Testis (tissue), 2 donors: ENCODE measurements at regions not wholly inside any gene's neighbourhood (a gene's known extent, or its start where the extent isn't known, plus 50 kb on each side); places are given as distances from the start of the nearest gene placed in this dataset.
"Not testable (repeated sequence)": the region's sequence is repeated elsewhere in the genome, so short reads cannot be mapped to it uniquely, and the experiment has no call there.

Source experiments
- POLR2A ChIP-seq: fragments of 450-650 bp; IDR thresholded peaks from one replicate; pipeline ENCODE4 v1.6.1; 2017; ENCODE audit warnings: antibody characterized with exemption, mild to moderate bottlenecking, moderate library complexity
- TF ChIP-seq, protein P1 (sequence below), 3 experiments: fragments of 450-650 bp in 2 of 3; fragments of 200-600 bp in 1 of 3; sonication (generic) in 1 of 3; IDR thresholded peaks; one replicate each; pipeline ENCODE4 v1.5.1; 2016 to 2019; ENCODE audit warnings: antibody characterized with exemption in 3 of 3, mild to moderate bottlenecking in 2 of 3, moderate library complexity in 1 of 3

DNA sequence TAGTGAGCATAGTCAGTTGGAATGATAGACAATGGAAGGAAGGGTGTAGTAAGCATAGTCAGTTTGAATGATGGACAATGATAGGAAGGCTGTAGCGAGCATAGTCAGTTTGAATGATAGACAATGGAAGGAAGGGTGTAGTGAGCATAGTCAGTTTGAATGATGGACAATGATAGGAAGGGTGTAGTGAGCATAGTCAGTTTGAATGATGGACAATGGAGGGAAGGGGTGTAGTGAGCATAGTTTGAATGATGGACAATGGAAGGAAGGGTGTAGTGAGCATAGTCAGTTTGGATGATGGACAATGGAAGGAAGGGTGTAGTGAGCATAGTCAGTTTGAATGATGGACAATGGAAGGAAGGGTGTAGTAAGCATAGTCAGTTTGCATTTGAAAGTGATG, 755.8 kb upstream of the TPTE start:
- TF ChIP-seq POLR2A: not testable (repeated sequence)
- TF ChIP-seq, protein P1, sequence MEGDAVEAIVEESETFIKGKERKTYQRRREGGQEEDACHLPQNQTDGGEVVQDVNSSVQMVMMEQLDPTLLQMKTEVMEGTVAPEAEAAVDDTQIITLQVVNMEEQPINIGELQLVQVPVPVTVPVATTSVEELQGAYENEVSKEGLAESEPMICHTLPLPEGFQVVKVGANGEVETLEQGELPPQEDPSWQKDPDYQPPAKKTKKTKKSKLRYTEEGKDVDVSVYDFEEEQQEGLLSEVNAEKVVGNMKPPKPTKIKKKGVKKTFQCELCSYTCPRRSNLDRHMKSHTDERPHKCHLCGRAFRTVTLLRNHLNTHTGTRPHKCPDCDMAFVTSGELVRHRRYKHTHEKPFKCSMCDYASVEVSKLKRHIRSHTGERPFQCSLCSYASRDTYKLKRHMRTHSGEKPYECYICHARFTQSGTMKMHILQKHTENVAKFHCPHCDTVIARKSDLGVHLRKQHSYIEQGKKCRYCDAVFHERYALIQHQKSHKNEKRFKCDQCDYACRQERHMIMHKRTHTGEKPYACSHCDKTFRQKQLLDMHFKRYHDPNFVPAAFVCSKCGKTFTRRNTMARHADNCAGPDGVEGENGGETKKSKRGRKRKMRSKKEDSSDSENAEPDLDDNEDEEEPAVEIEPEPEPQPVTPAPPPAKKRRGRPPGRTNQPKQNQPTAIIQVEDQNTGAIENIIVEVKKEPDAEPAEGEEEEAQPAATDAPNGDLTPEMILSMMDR (IDR thresholded peaks at IDR 0.05): not testable (repeated sequence)
